EH (cell line): ENCODE measurements at regions not wholly inside any gene's neighbourhood (a gene's known extent, or its start where the extent isn't known, plus 50 kb on each side); places are given as distances from the start of the nearest gene placed in this dataset.

ENCODE experiments used
- DNase-seq: peaks from one replicate; pipeline ENCODE4 v3.0.0-alpha.2; 2015; ENCODE audit warnings: low read depth

- DNase-seq = no peak
Measured at GRCh38 chr10:3411044-3411443, 238.5 kb upstream of the PITRM1 start.

GRCh38 chr10:3409928-3410327 is 237.3 kb upstream of the PITRM1 start:
- no peak for DNase-seq

- no peak for DNase-seq
Measured at GRCh38 chr10:3408603-3409365, 236.2 kb upstream of the PITRM1 start.

GRCh38 chr10:3407208-3407607 is 234.6 kb upstream of the PITRM1 start:
- DNase-seq = peak; percentile 22

GRCh38 chr10:3406556-3406955 is 234.0 kb upstream of the PITRM1 start:
- DNase-seq = no peak

- DNase-seq = no peak
Measured at GRCh38 chr10:3404381-3404780, 231.8 kb upstream of the PITRM1 start.

- peak; percentile 18 for DNase-seq
Measured at GRCh38 chr10:3402187-3402751, 229.7 kb upstream of the PITRM1 start.

- DNase-seq = peak; percentile 95
Measured at GRCh38 chr10:3401491-3401938, 228.9 kb upstream of the PITRM1 start.

GRCh38 chr10:3400348-3400747 is 227.8 kb upstream of the PITRM1 start:
- peak; percentile 42 for DNase-seq

- peak; percentile 43 for DNase-seq
Measured at GRCh38 chr10:3399756-3400155, 227.2 kb upstream of the PITRM1 start.

GRCh38 chr10:3398825-3399646 is 226.5 kb upstream of the PITRM1 start:
- peak; percentile 73 for DNase-seq

GRCh38 chr10:3397846-3398245 is 225.3 kb upstream of the PITRM1 start:
- no peak for DNase-seq

- DNase-seq = peak; percentile 28
Measured at GRCh38 chr10:3397231-3397630, 224.6 kb upstream of the PITRM1 start.

- no peak for DNase-seq
Measured at GRCh38 chr10:3396116-3396515, 223.5 kb upstream of the PITRM1 start.

GRCh38 chr10:3395458-3395861 is 222.9 kb upstream of the PITRM1 start:
- DNase-seq = no peak

- DNase-seq = no peak
Measured at GRCh38 chr10:3395041-3395440, 222.5 kb upstream of the PITRM1 start.

- DNase-seq = no peak
Measured at GRCh38 chr10:3393958-3394357, 221.4 kb upstream of the PITRM1 start.

- peak; percentile 19 for DNase-seq
Measured at GRCh38 chr10:3391657-3392056, 219.1 kb upstream of the PITRM1 start.

GRCh38 chr10:3389130-3389529 is 216.5 kb upstream of the PITRM1 start:
- no peak for DNase-seq

- no peak for DNase-seq
Measured at GRCh38 chr10:3385487-3385886, 212.9 kb upstream of the PITRM1 start.

- DNase-seq = no peak
Measured at GRCh38 chr10:3382092-3382491, 209.5 kb upstream of the PITRM1 start.

GRCh38 chr10:3380406-3381050 is 207.9 kb upstream of the PITRM1 start:
- no peak for DNase-seq
